ENCODE measurements at regions not wholly inside any gene's neighbourhood (a gene's known extent, or its start where the extent isn't known, plus 50 kb on each side); places are given as distances from the start of the nearest gene placed in this dataset.

- TF ChIP-seq CTCF (IDR thresholded peaks at IDR 0.05) = no peak
- no peak for TF ChIP-seq POLR2A (IDR thresholded peaks at IDR 0.05)
Measured at GRCh38 chr11:16558494-16558893, 180.0 kb upstream of the C11orf58 start.
